H1 (cell line): ENCODE measurements at regions not wholly inside any gene's neighbourhood (a gene's known extent, or its start where the extent isn't known, plus 50 kb on each side); places are given as distances from the start of the nearest gene placed in this dataset.
"Not testable (repeated sequence)": the region's sequence is repeated elsewhere in the genome, so short reads cannot be mapped to it uniquely, and the experiment has no call there.

ENCODE experiments used
- CTCF ChIA-PET: fragments of 300-600 bp; sonication (Branson Sonifier 250); formaldehyde crosslinking; loops from one replicate; lab custom pipeline; 2021; ENCODE audit not compliant: partially characterized antibody; lab: Charles Lee
- POLR2A ChIA-PET: fragments of 300-600 bp; sonication (Branson Sonifier 250); formaldehyde crosslinking; loops from one replicate; lab custom pipeline; 2021; ENCODE audit warnings: inconsistent platforms; ENCODE audit not compliant: partially characterized antibody; lab: Charles Lee
- DNase-seq, 2 experiments: peaks; one replicate each; pipeline versions ENCODE4 v3.0.0 to v3.0.0-alpha.2; 2010 to 2022; ENCODE audit warnings: low spot score in 2 of 2, low read depth in 1 of 2, mixed read lengths in 1 of 2
- FAIRE-seq: peaks from 2 replicates; lab custom pipeline; 2011; peaks lifted over from hg19 to GRCh38; lab: Jason Lieb, UNC
- H2AFZ ChIP-seq: 2 replicates; pipeline ENCODE4 v1.8.1; 2012; ENCODE audit warnings: low read length, inconsistent platforms
- H2AK5ac ChIP-seq: 2 replicates; pipeline ENCODE4 v1.6.1; 2013; ENCODE audit warnings: low read depth, low read length
- H2BK120ac ChIP-seq: replicated peaks from 2 replicates; pipeline ENCODE3; 2013; ENCODE audit warnings: low read depth, low read length, inconsistent platforms
- H2BK12ac ChIP-seq: 2 replicates; pipeline ENCODE4 v1.6.1; 2013; ENCODE audit warnings: low read depth, low read length
- H2BK15ac ChIP-seq: 2 replicates; pipeline ENCODE4 v1.6.1; 2013; ENCODE audit warnings: low read length
- H2BK20ac ChIP-seq: 2 replicates; pipeline ENCODE4 v1.6.1; 2013; ENCODE audit warnings: low read length
- H2BK5ac ChIP-seq: 2 replicates; pipeline ENCODE4 v1.6.1; 2013; ENCODE audit warnings: low read depth, low read length
- H3K14ac ChIP-seq: 2 replicates; pipeline ENCODE4 v1.6.1; 2013; ENCODE audit warnings: inconsistent platforms; ENCODE audit not compliant: insufficient read length
- H3K18ac ChIP-seq: 2 replicates; pipeline ENCODE4 v1.6.1; 2013; ENCODE audit warnings: low read length; ENCODE audit errors: extremely low read depth
- H3K23ac ChIP-seq: 2 replicates; pipeline ENCODE4 v1.6.1; 2013; ENCODE audit warnings: inconsistent platforms; ENCODE audit not compliant: insufficient read length
- H3K23me2 ChIP-seq: 2 replicates; pipeline ENCODE4 v1.6.1; 2013; ENCODE audit warnings: low read depth, low read length
- H3K27ac ChIP-seq: 2 replicates; pipeline ENCODE4 v1.6.1; 2011; ENCODE audit warnings: low read depth, low read length, inconsistent platforms
- H3K27me3 ChIP-seq, 4 experiments: replicated peaks in 1 of 4; 1 replicate in 1 of 4; 2 replicates in 3 of 4; pipeline versions ENCODE4 v1.6.1 to v1.8.1; 2011 to 2013; ENCODE audit warnings: low read length in 3 of 4, mild to moderate bottlenecking in 3 of 4, inconsistent platforms in 2 of 4, mixed read lengths in 2 of 4, moderate library complexity in 1 of 4; ENCODE audit not compliant: control insufficient read depth in 3 of 4, insufficient read depth in 3 of 4; ENCODE audit errors: extremely low read depth in 1 of 4
- H3K36me3 ChIP-seq, 4 experiments: 2 replicates each; pipeline versions ENCODE4 v1.6.1 to v1.8.1; 2011 to 2013; ENCODE audit warnings: mild to moderate bottlenecking in 4 of 4, low read length in 3 of 4, moderate library complexity in 2 of 4, control low read depth in 1 of 4, inconsistent platforms in 1 of 4; ENCODE audit not compliant: insufficient read depth in 4 of 4, control insufficient read depth in 2 of 4
- H3K4ac ChIP-seq: replicated peaks from 2 replicates; pipeline ENCODE3; 2013; ENCODE audit warnings: low read length, low read depth, mixed read lengths, inconsistent platforms; ENCODE audit not compliant: insufficient read length
- H3K4me1 ChIP-seq, 4 experiments: replicated peaks in 1 of 4; 1 replicate in 1 of 4; 2 replicates in 3 of 4; pipeline versions ENCODE4 v1.6.1 to v1.8.1; 2011 to 2013; ENCODE audit warnings: low read length in 3 of 4, inconsistent platforms in 2 of 4, mixed read lengths in 1 of 4; ENCODE audit not compliant: insufficient read depth in 4 of 4, control insufficient read depth in 3 of 4
- H3K4me2 ChIP-seq, 2 experiments: 2 replicates each; pipeline versions ENCODE4 v1.6.1 to v1.8.1; 2011 to 2013; ENCODE audit warnings: low read depth in 2 of 2, low read length in 2 of 2, control low read depth in 1 of 2, inconsistent platforms in 1 of 2, mild to moderate bottlenecking in 1 of 2; ENCODE audit not compliant: insufficient read depth in 1 of 2
- H3K4me3 ChIP-seq, 4 experiments: fragments of 200-600, 300-600 bp in 1 of 4; sonication (generic), shearing (Covaris generic), sonication (Bioruptor Twin) in 1 of 4; 2 replicates each; pipeline versions ENCODE4 v1.5.1 to v1.8.1; 2011 to 2016; ENCODE audit warnings: low read length in 4 of 4, low read depth in 3 of 4, control low read depth in 2 of 4, inconsistent platforms in 2 of 4, mild to moderate bottlenecking in 2 of 4, mixed read lengths in 1 of 4, moderate library complexity in 1 of 4; ENCODE audit not compliant: insufficient read depth in 2 of 4; ENCODE audit errors: extremely low read depth in 1 of 4
- H3K56ac ChIP-seq: replicated peaks from 2 replicates; pipeline ENCODE3; 2013; ENCODE audit warnings: low read depth, mild to moderate bottlenecking, mixed read lengths, low read length, inconsistent platforms; ENCODE audit not compliant: insufficient read length
- H3K79me1 ChIP-seq: 2 replicates; pipeline ENCODE4 v1.6.1; 2013; ENCODE audit warnings: low read depth, low read length, control low read depth
- H3K79me2 ChIP-seq, 2 experiments: 2 replicates each; pipeline versions ENCODE4 v1.6.1 to v1.8.1; 2012 to 2013; ENCODE audit warnings: low read length in 2 of 2, mild to moderate bottlenecking in 2 of 2, inconsistent platforms in 1 of 2; ENCODE audit not compliant: insufficient read depth in 2 of 2, control insufficient read depth in 1 of 2
- H3K9ac ChIP-seq, 4 experiments: replicated peaks in 1 of 4; 1 replicate in 1 of 4; 2 replicates in 3 of 4; pipeline versions ENCODE4 v1.6.1 to v1.8.1; 2011 to 2013; ENCODE audit warnings: low read depth in 3 of 4, low read length in 3 of 4, control low read depth in 2 of 4, mild to moderate bottlenecking in 2 of 4, moderate library complexity in 2 of 4, inconsistent platforms in 1 of 4; ENCODE audit errors: extremely low read depth in 1 of 4
- H3K9me3 ChIP-seq, 2 experiments: 2 replicates each; pipeline versions ENCODE4 v1.6.1 to v1.8.1; 2012 to 2013; ENCODE audit warnings: mild to moderate bottlenecking in 2 of 2, moderate library complexity in 2 of 2, control low read depth in 1 of 2, inconsistent platforms in 1 of 2, low read depth in 1 of 2, low read length in 1 of 2, mixed read lengths in 1 of 2; ENCODE audit not compliant: insufficient read depth in 2 of 2
- H4K20me1 ChIP-seq, 2 experiments: replicated peaks in 1 of 2; 2 replicates each; pipeline versions ENCODE3 to v1.8.1; 2011 to 2013; ENCODE audit warnings: inconsistent platforms in 2 of 2, low read length in 2 of 2, mild to moderate bottlenecking in 1 of 2; ENCODE audit not compliant: insufficient read depth in 2 of 2, control insufficient read depth in 1 of 2
- H4K5ac ChIP-seq: 2 replicates; pipeline ENCODE4 v1.6.1; 2013; ENCODE audit warnings: low read length, low read depth, mixed read lengths, inconsistent platforms; ENCODE audit not compliant: insufficient read length
- H4K8ac ChIP-seq: 2 replicates; pipeline ENCODE4 v1.8.0; 2013; ENCODE audit warnings: mild to moderate bottlenecking, moderate library complexity, low read length, inconsistent platforms; ENCODE audit not compliant: insufficient read depth; ENCODE audit errors: extremely low read depth
- H4K91ac ChIP-seq: replicated peaks from 2 replicates; pipeline ENCODE3; 2013; ENCODE audit warnings: low read length, mixed read lengths, inconsistent platforms; ENCODE audit not compliant: insufficient read length
- WGBS, 2 experiments: shearing (Covaris generic) in 1 of 2; methylation state at CpG; one replicate each; pipeline versions ENCODE4 v1.1.6 to v1.1.7; 2013 to 2015; ENCODE audit warnings: low lambda C conversion rate in 2 of 2, mixed read lengths in 2 of 2, inconsistent platforms in 1 of 2, low coverage in 1 of 2, missing lambda C conversion rate in 1 of 2; ENCODE audit not compliant: insufficient replicate concordance in 2 of 2, insufficient coverage in 1 of 2, insufficient read length in 1 of 2; ENCODE audit errors: extremely low coverage in 1 of 2, missing lambda C conversion rate in 1 of 2; 5-methylcytosine and 5-hydroxymethylcytosine counted together

- H3K18ac ChIP-seq, H3K36me3 ChIP-seq, H2AFZ ChIP-seq, H3K4ac ChIP-seq, H3K27me3 ChIP-seq, H3K27ac ChIP-seq, H2BK120ac ChIP-seq, H3K4me1 ChIP-seq, H4K5ac ChIP-seq, FAIRE-seq, H3K56ac ChIP-seq, H2BK15ac ChIP-seq, H3K14ac ChIP-seq, H3K9ac ChIP-seq, H3K4me3 ChIP-seq, CTCF ChIA-PET, H2BK5ac ChIP-seq, H3K9me3 ChIP-seq, POLR2A ChIA-PET, H2BK12ac ChIP-seq, H4K91ac ChIP-seq, H2AK5ac ChIP-seq, H3K23me2 ChIP-seq, DNase-seq, H3K23ac ChIP-seq, H4K8ac ChIP-seq, H3K79me1 ChIP-seq, H3K4me2 ChIP-seq, H3K79me2 ChIP-seq, H4K20me1 ChIP-seq, H2BK20ac ChIP-seq: not testable (repeated sequence)
- 95% methylated on average over 4 of the region's 4 CpGs; no CpG with 5 or more reads in 1 of the 2 experiments for WGBS, 2 experiments
These were observed 223.5 kb downstream of the SPATA31A1 start for GRCh38 chr9:39579000-39579399.

GRCh38 chr9:39581296-39581695, 225.8 kb downstream of the SPATA31A1 start:
- H4K20me1 ChIP-seq = not testable (repeated sequence)
- WGBS, 2 experiments = 91% methylated on average over 3 of the region's 3 CpGs; no CpG with 5 or more reads in 1 of the 2 experiments

More at GRCh38 chr9:39581296-39581695, 225.8 kb downstream of the SPATA31A1 start:
- H2BK120ac ChIP-seq, DNase-seq, H4K91ac ChIP-seq, H3K4me3 ChIP-seq, H3K27ac ChIP-seq, H2BK5ac ChIP-seq, H3K4me1 ChIP-seq, H2AK5ac ChIP-seq, POLR2A ChIA-PET, H3K79me1 ChIP-seq, H3K4me2 ChIP-seq, H3K27me3 ChIP-seq, H3K79me2 ChIP-seq, H3K9ac ChIP-seq, H3K23me2 ChIP-seq, H4K5ac ChIP-seq, H3K4ac ChIP-seq, H3K56ac ChIP-seq, H4K8ac ChIP-seq, H2BK20ac ChIP-seq, H3K9me3 ChIP-seq, H2BK15ac ChIP-seq, FAIRE-seq, H2BK12ac ChIP-seq, H3K36me3 ChIP-seq, H3K18ac ChIP-seq, H3K23ac ChIP-seq, CTCF ChIA-PET, H2AFZ ChIP-seq, H3K14ac ChIP-seq: not testable (repeated sequence)
